GM12873 (cell line): ENCODE measurements at regions not wholly inside any gene's neighbourhood (a gene's known extent, or its start where the extent isn't known, plus 50 kb on each side); places are given as distances from the start of the nearest gene placed in this dataset.

Experiments used
- CTCF ChIP-seq: IDR thresholded peaks from 2 replicates; pipeline ENCODE4 v1.5.1; 2012; ENCODE audit warnings: low read depth, mild to moderate bottlenecking, moderate library complexity, low read length, control low read depth; ENCODE audit not compliant: insufficient read depth; ENCODE audit errors: missing control alignments

DNA sequence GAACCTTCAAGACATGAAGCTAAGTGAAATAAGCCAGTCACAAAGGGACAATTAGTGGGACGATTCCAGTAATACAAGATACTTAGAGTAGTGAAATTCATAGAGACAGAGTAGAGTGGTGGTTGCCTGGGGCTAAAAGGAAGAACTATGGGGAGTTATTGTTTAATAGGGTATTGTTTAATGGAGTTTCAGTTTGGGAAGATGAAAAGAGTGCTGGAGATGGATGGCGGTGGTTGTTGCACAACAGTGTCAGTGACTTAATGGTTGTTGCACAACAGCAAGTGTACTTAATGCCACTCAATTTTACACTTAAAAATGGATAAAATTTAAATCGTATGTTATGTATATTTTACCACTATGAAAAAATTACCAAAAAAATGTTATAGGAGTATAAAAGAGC is 209.7 kb upstream of the TENT5A start:
- TF ChIP-seq CTCF, result no peak

GRCh38 chr6:81950877-81951276 is 198.4 kb upstream of the TENT5A start:
- no peak for TF ChIP-seq CTCF

GRCh38 chr6:81948861-81949260 is 196.4 kb upstream of the TENT5A start:
- TF ChIP-seq CTCF, result no peak

DNA sequence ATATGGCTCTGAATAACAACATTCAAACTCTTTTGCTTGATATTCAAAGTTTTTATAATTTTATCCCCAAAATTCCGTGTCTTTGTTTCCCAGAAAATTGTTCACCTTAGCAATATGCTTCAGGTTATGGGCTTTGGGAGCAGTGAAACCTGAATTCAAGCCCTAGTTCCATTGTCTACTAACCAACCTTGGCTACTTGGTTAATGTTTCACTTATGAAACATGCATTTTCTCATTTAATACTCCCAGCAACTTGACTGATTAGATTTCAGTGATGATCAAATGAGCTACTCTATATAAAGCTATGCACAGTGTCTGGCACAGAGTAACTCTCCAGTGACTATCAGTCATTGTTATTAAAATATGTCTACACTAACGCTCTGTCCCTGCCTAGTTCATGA is 192.2 kb upstream of the TENT5A start:
- TF ChIP-seq CTCF, result no peak

GRCh38 chr6:81942067-81942370 is 189.5 kb upstream of the TENT5A start:
- TF ChIP-seq CTCF, result no peak

- TF ChIP-seq CTCF, result no peak
Measured at GRCh38 chr6:81940451-81940985, 188.0 kb upstream of the TENT5A start.

DNA sequence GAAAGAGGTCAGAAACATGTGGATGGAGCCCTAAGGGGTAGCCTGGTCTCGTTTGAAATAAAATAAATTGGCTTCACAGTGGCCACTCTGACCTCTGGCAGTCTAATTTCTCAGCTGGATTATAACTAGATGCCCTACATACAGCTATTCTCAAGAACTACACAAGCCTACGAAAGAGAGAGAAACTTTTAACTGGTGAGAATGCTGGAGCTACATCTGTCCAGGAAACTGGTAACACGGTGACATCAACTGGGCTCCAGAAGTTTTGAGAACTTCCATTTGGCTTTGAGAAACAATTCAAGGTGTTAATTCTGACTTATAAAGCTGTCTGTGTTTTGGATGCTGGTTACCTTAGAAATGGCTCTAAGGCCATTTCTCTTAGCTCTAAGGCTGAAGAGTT is 187.3 kb upstream of the TENT5A start:
- no peak for TF ChIP-seq CTCF
